ENCODE measurements at regions not wholly inside any gene's neighbourhood (a gene's known extent, or its start where the extent isn't known, plus 50 kb on each side); places are given as distances from the start of the nearest gene placed in this dataset.

DNA sequence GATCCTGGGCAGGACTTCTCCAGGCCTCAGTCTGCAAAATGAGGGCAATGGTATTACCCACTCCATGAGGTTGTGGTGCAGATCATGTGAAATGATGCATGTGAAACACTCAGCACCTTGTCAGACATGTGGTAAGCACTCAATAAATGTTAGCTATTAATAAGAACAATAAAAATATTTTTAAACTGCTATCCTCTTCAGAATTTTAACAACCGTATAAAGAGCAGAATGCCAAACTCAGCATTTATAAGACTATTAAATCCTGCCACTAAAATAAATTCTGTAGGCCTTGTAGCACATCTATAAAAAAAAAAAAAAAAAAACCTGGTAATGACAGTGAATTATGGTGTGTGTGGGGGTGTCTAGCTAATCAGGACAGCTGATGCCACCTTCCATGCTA is 213.9 kb upstream of the UMPS start:
- TF ChIP-seq, protein P1, sequence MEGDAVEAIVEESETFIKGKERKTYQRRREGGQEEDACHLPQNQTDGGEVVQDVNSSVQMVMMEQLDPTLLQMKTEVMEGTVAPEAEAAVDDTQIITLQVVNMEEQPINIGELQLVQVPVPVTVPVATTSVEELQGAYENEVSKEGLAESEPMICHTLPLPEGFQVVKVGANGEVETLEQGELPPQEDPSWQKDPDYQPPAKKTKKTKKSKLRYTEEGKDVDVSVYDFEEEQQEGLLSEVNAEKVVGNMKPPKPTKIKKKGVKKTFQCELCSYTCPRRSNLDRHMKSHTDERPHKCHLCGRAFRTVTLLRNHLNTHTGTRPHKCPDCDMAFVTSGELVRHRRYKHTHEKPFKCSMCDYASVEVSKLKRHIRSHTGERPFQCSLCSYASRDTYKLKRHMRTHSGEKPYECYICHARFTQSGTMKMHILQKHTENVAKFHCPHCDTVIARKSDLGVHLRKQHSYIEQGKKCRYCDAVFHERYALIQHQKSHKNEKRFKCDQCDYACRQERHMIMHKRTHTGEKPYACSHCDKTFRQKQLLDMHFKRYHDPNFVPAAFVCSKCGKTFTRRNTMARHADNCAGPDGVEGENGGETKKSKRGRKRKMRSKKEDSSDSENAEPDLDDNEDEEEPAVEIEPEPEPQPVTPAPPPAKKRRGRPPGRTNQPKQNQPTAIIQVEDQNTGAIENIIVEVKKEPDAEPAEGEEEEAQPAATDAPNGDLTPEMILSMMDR (IDR thresholded peaks at IDR 0.05; ENCODE audit: low read length): no peak
- no peak for TF ChIP-seq EZH2 (IDR thresholded peaks at IDR 0.05; ENCODE audit: borderline replicate concordance, low read length)
- no peaks in the 10 kb centered on the region for H3K27me3 ChIP-seq (ENCODE audit: insufficient read depth, low read length)

DNA sequence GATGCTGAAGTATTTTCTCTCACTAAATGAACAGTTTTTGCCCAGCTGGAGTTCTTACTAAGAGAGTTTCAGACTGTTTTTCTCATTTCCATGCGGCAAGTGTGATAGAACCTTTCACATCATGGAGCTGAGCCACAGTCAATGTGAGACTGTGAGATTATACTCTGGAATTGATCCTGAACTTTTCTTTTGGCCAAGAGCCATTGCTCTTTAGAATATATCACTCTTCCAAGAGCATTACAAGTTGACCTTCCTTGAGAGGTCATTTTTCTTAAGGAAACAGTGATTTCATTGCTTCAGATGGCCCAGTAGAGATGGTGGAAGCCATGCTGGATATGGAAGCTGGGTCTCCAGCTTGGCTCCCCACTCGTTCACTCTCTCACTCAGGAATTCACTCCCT is 212.9 kb upstream of the UMPS start:
- no peaks in the 10 kb centered on the region for H3K36me3 ChIP-seq (ENCODE audit: insufficient read depth, low read length)
- H3F3A ChIP-seq (ENCODE audit: insufficient read depth, low read length): no peaks in the 10 kb centered on the region
- H3K9me2 ChIP-seq (ENCODE audit: low read depth, low read length): no peaks in the 10 kb centered on the region
- no peak overlapping the region for H3K27ac ChIP-seq (ENCODE audit: low read depth, low read length, poor library complexity, severe bottlenecking)
- no peaks in the 10 kb centered on the region for H3K9me3 ChIP-seq (ENCODE audit: low read length)
- no peak overlapping the region for H3K9ac ChIP-seq (ENCODE audit: low read length)
- no peak overlapping the region for H3K4me2 ChIP-seq (ENCODE audit: low read length)
- TF ChIP-seq, protein P1 (IDR thresholded peaks at IDR 0.05; ENCODE audit: low read length): no peak
- TF ChIP-seq EZH2 (IDR thresholded peaks at IDR 0.05; ENCODE audit: borderline replicate concordance, low read length): no peak
- H2AFZ ChIP-seq (ENCODE audit: low read length): no peak overlapping the region
- no peaks in the 10 kb centered on the region for H3K79me2 ChIP-seq (ENCODE audit: insufficient read depth, low read length)
- no peaks in the 10 kb centered on the region for H3K4me1 ChIP-seq (ENCODE audit: insufficient read depth, low read length, severe bottlenecking)
- H3K4me3 ChIP-seq (ENCODE audit: low read depth, low read length, poor library complexity, severe bottlenecking): no peak overlapping the region
- H3K27me3 ChIP-seq (ENCODE audit: insufficient read depth, low read length): no peaks in the 10 kb centered on the region
- H4K20me1 ChIP-seq (ENCODE audit: insufficient read depth, low read length): no peaks in the 10 kb centered on the region

More for the DNA sequence above, 213.9 kb upstream of the UMPS start:
- no peaks in the 10 kb centered on the region for H3K4me1 ChIP-seq (ENCODE audit: insufficient read depth, low read length, severe bottlenecking)
- no peak overlapping the region for H3K4me3 ChIP-seq (ENCODE audit: low read depth, low read length, poor library complexity, severe bottlenecking)
- H3K4me2 ChIP-seq (ENCODE audit: low read length): no peak overlapping the region
- no peak overlapping the region for H2AFZ ChIP-seq (ENCODE audit: low read length)
- H3K27ac ChIP-seq (ENCODE audit: low read depth, low read length, poor library complexity, severe bottlenecking): no peak overlapping the region
- no peaks in the 10 kb centered on the region for H3K9me2 ChIP-seq (ENCODE audit: low read depth, low read length)
- H3K9me3 ChIP-seq (ENCODE audit: low read length): no peaks in the 10 kb centered on the region
- no peak overlapping the region for H3K9ac ChIP-seq (ENCODE audit: low read length)
- H3K79me2 ChIP-seq (ENCODE audit: insufficient read depth, low read length): no peaks in the 10 kb centered on the region
- no peaks in the 10 kb centered on the region for H3K36me3 ChIP-seq (ENCODE audit: insufficient read depth, low read length)
- no peaks in the 10 kb centered on the region for H4K20me1 ChIP-seq (ENCODE audit: insufficient read depth, low read length)
- H3F3A ChIP-seq (ENCODE audit: insufficient read depth, low read length): no peaks in the 10 kb centered on the region

DNA sequence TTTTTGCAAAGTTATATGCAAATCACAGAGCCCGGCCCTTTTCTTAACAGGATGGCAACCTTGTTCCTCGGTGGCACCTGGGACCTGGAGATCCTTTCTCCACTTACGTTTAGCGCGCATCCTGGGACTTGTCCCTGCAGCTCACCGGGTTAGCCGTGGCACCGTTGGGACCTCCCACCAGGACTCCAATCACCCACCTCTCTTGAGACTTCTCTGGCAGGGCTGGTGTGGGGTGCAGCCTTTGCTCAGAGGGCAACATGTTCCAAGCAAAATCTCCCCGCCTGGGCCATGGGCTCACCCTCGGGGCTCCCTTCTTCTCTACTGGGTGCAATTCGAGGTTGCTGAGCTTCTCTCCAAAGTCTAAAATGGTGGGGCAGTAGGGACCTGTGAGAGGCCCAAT is 211.9 kb upstream of the UMPS start:
- Histone ChIP-seq H3F3A (ENCODE audit: insufficient read depth, low read length) (no peaks in the 10 kb centered on the region), H3K4me2 (ENCODE audit: low read length) (no peak overlapping the region), H3K36me3 (ENCODE audit: insufficient read depth, low read length) (no peaks in the 10 kb centered on the region), H3K9me2 (ENCODE audit: low read depth, low read length) (no peaks in the 10 kb centered on the region), H2AFZ (ENCODE audit: low read length) (no peak overlapping the region), H4K20me1 (ENCODE audit: insufficient read depth, low read length) (no peaks in the 10 kb centered on the region), H3K79me2 (ENCODE audit: insufficient read depth, low read length) (no peaks in the 10 kb centered on the region), H3K27ac (ENCODE audit: low read depth, low read length, poor library complexity, severe bottlenecking) (no peak overlapping the region), H3K27me3 (ENCODE audit: insufficient read depth, low read length) (no peaks in the 10 kb centered on the region), H3K4me1 (ENCODE audit: insufficient read depth, low read length, severe bottlenecking) (no peaks in the 10 kb centered on the region), H3K9ac (ENCODE audit: low read length) (no peak overlapping the region), H3K9me3 (ENCODE audit: low read length) (no peaks in the 10 kb centered on the region), H3K4me3 (ENCODE audit: low read depth, low read length, poor library complexity, severe bottlenecking) (no peak overlapping the region)
- TF ChIP-seq, protein P1 (IDR thresholded peaks at IDR 0.05; ENCODE audit: low read length): no peak
- no peak for TF ChIP-seq EZH2 (IDR thresholded peaks at IDR 0.05; ENCODE audit: borderline replicate concordance, low read length)
